ENCODE measurements at regions not wholly inside any gene's neighbourhood (a gene's known extent, or its start where the extent isn't known, plus 50 kb on each side); places are given as distances from the start of the nearest gene placed in this dataset.

DNA sequence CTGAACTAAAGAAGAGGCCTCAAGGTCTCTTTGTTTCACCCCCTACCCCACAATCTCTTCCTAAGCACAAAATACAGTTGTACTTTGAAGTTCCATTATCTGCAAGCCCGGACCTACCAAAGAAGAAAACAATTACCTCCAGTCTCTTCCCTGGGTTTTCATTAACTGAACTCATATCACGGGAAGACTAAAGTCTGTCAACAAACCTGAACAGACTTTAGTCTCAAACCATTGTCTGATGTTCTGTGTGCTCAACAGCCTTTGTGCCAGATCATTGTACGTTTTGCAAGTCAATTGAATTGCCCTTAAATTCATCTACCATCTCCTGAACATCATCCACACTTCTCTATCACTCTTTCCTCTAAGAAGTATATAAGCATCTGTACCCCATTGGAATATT lies 1021.9 kb upstream of the CDH2 start:
- TF ChIP-seq CTCF (IDR thresholded peaks at IDR 0.05), result no peak

DNA sequence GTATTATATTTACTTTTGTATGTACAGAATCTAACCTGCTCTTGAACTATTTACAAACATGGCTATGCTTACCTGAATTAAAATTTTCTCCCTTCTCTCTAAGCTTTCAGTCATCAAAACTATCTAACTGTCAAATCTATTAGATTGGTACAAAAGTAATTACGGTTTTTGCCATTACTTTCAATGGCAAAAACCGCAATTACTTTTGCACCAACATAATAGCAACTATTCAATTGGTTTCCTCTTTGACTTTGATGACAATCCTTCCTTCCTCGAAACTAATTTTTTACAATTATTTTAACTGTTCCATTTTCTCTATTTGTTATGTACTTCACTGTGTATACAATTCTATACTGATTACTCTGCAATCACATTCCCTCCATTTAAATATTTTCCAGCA lies 1019.4 kb upstream of the CDH2 start:
- no peak for TF ChIP-seq CTCF (IDR thresholded peaks at IDR 0.05)

GRCh38 chr18:29191263-29191662 lies 1014.3 kb upstream of the CDH2 start:
- TF ChIP-seq CTCF (IDR thresholded peaks at IDR 0.05), result peak; percentile 65

GRCh38 chr18:29188760-29189159 lies 1011.8 kb upstream of the CDH2 start:
- TF ChIP-seq CTCF (IDR thresholded peaks at IDR 0.05), result no peak

DNA sequence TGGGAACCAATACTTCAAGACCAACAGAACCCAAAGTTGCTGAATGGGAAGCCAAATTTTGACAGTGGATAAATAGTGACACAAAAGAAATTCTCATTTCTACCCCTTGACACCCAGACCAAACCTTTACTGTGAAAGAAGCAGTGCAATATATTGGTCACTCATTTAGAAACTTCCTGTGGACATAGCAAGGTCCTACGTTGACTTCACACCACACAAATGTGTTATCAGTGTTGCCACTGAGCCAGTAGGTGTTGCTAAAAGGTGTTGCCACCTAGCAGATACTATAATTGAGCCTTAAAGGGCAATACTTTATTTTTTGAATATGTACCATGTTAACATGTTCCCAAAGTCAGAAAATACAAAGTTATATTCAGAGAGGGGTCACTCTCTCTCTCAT lies 1008.9 kb upstream of the CDH2 start:
- TF ChIP-seq CTCF (IDR thresholded peaks at IDR 0.05), result no peak

DNA sequence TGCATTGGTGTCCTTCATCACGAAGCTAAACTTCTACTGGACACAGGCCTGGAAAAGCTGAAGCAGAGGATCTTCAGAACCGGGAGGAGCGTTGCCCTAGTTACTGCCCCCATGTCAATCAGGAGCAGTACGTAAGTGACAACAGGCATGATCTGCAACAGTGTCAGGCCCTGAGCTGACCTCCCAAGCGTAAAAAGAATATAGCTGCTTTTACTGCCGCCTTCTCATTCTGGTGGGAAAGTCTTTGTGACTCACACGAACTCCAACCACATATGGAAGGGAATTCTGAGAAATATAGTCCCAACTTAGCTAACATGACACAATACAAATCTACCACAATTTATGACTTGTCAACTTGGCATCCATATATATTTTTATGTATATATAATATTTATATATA lies 1007.7 kb upstream of the CDH2 start:
- no peak for TF ChIP-seq CTCF (IDR thresholded peaks at IDR 0.05)

- TF ChIP-seq CTCF (IDR thresholded peaks at IDR 0.05), result no peak
Measured at GRCh38 chr18:29181151-29181901, 1004.4 kb upstream of the CDH2 start.

- TF ChIP-seq CTCF (IDR thresholded peaks at IDR 0.05), result no peak
Measured at GRCh38 chr18:29176681-29177080, 999.8 kb upstream of the CDH2 start.
